ENCODE measurements at regions not wholly inside any gene's neighbourhood (a gene's known extent, or its start where the extent isn't known, plus 50 kb on each side); places are given as distances from the start of the nearest gene placed in this dataset.

- H3K4me3 Mint-ChIP-seq (ENCODE audit: unreplicated experiment) = no peak overlapping the region
- no peak overlapping the region for H3K27ac Mint-ChIP-seq (ENCODE audit: unreplicated experiment)
- no peaks in the 10 kb centered on the region for H3K27me3 Mint-ChIP-seq (ENCODE audit: unreplicated experiment)
- H3K9me3 Mint-ChIP-seq (ENCODE audit: unreplicated experiment) = peaks cover 3% of the 10 kb centered on the region
- TF ChIP-seq CTCF (IDR thresholded peaks at IDR 0.05) = no peak
- DNase-seq (ENCODE audit: extremely low spot score, unreplicated experiment) = no peak
- no peaks in the 10 kb centered on the region for H3K36me3 Mint-ChIP-seq (ENCODE audit: unreplicated experiment)
- H3K4me1 Mint-ChIP-seq (ENCODE audit: unreplicated experiment) = peaks cover 54% of the 10 kb centered on the region
These were observed 176.5 kb upstream of the GAS1 start for GRCh38 chr9:87123830-87124229.

- Mint-ChIP-seq H3K36me3 (ENCODE audit: unreplicated experiment) (no peaks in the 10 kb centered on the region), H3K4me3 (ENCODE audit: unreplicated experiment) (no peak overlapping the region), H3K9me3 (ENCODE audit: unreplicated experiment) (no peaks in the 10 kb centered on the region), H3K4me1 (ENCODE audit: unreplicated experiment) (peaks cover 35% of the 10 kb centered on the region), H3K27ac (ENCODE audit: unreplicated experiment) (no peak overlapping the region), H3K27me3 (ENCODE audit: unreplicated experiment) (no peaks in the 10 kb centered on the region)
- no peak for DNase-seq (ENCODE audit: extremely low spot score, unreplicated experiment)
- TF ChIP-seq CTCF (IDR thresholded peaks at IDR 0.05) = no peak
These were observed 178.5 kb upstream of the GAS1 start for GRCh38 chr9:87125819-87126218.

GRCh38 chr9:87127543-87127942 is 180.2 kb upstream of the GAS1 start:
- peaks cover 18% of the 10 kb centered on the region for H3K4me1 Mint-ChIP-seq (ENCODE audit: unreplicated experiment)
- no peak for DNase-seq (ENCODE audit: extremely low spot score, unreplicated experiment)
- peaks cover 5% of the 10 kb centered on the region for H3K9me3 Mint-ChIP-seq (ENCODE audit: unreplicated experiment)
- peaks cover 2% of the 10 kb centered on the region for H3K36me3 Mint-ChIP-seq (ENCODE audit: unreplicated experiment)
- no peak overlapping the region for H3K27ac Mint-ChIP-seq (ENCODE audit: unreplicated experiment)
- no peak for TF ChIP-seq CTCF (IDR thresholded peaks at IDR 0.05)
- H3K27me3 Mint-ChIP-seq (ENCODE audit: unreplicated experiment) = no peaks in the 10 kb centered on the region
- H3K4me3 Mint-ChIP-seq (ENCODE audit: unreplicated experiment) = no peak overlapping the region

GRCh38 chr9:87127978-87128614 is 180.8 kb upstream of the GAS1 start:
- peaks cover 13% of the 10 kb centered on the region for H3K4me1 Mint-ChIP-seq (ENCODE audit: unreplicated experiment)
- peaks cover 5% of the 10 kb centered on the region for H3K36me3 Mint-ChIP-seq (ENCODE audit: unreplicated experiment)
- H3K9me3 Mint-ChIP-seq (ENCODE audit: unreplicated experiment) = peaks cover 10% of the 10 kb centered on the region
- H3K27me3 Mint-ChIP-seq (ENCODE audit: unreplicated experiment) = no peaks in the 10 kb centered on the region
- no peak for DNase-seq (ENCODE audit: extremely low spot score, unreplicated experiment)
- no peak for TF ChIP-seq CTCF (IDR thresholded peaks at IDR 0.05)
- no peak overlapping the region for H3K27ac Mint-ChIP-seq (ENCODE audit: unreplicated experiment)
- no peak overlapping the region for H3K4me3 Mint-ChIP-seq (ENCODE audit: unreplicated experiment)

GRCh38 chr9:87128844-87129493 is 181.7 kb upstream of the GAS1 start:
- Mint-ChIP-seq H3K4me1 (ENCODE audit: unreplicated experiment) (peaks cover 4% of the 10 kb centered on the region), H3K27ac (ENCODE audit: unreplicated experiment) (no peak overlapping the region), H3K4me3 (ENCODE audit: unreplicated experiment) (no peak overlapping the region), H3K27me3 (ENCODE audit: unreplicated experiment) (no peaks in the 10 kb centered on the region), H3K9me3 (ENCODE audit: unreplicated experiment) (peaks cover 15% of the 10 kb centered on the region), H3K36me3 (ENCODE audit: unreplicated experiment) (peaks cover 7% of the 10 kb centered on the region)
- no peak for TF ChIP-seq CTCF (IDR thresholded peaks at IDR 0.05)
- no peak for DNase-seq (ENCODE audit: extremely low spot score, unreplicated experiment)
